Transverse colon (tissue), 4 donors: ENCODE measurements at regions not wholly inside any gene's neighbourhood (a gene's known extent, or its start where the extent isn't known, plus 50 kb on each side); places are given as distances from the start of the nearest gene placed in this dataset.
A peak's percentile ranks its signal among the peaks of the same experiment; 100 is the strongest.

Source experiments
- DNase-seq: peaks from one replicate; pipeline ENCODE4 v3.0.0-alpha.2; 2019
- H3K27ac ChIP-seq, 4 donors: fragments of 200-600 bp; sonication (generic); 2 replicates each; pipeline ENCODE4 v1.5.1; 2016 to 2018; ENCODE audit warnings: inconsistent platforms in 4 of 4
- H3K27me3 ChIP-seq: fragments of 200-600 bp; sonication (generic); 2 replicates; pipeline ENCODE4 v1.5.1; 2017; ENCODE audit warnings: inconsistent platforms
- H3K36me3 ChIP-seq, 4 donors: fragments of 200-600 bp; sonication (generic); 2 replicates each; pipeline ENCODE4 v1.5.1; 2017 to 2019; ENCODE audit warnings: inconsistent platforms in 4 of 4
- H3K4me1 ChIP-seq, 4 donors: fragments of 200-600 bp; sonication (generic); 2 replicates each; pipeline ENCODE4 v1.5.1; 2017 to 2020; ENCODE audit warnings: inconsistent platforms in 4 of 4
- H3K4me3 ChIP-seq, 4 donors: fragments of 200-600 bp; sonication (generic); 1 replicate in 1 of 4; 2 replicates in 3 of 4; pipeline versions ENCODE4 v1.5.1 to v1.6.1; 2017 to 2019; ENCODE audit warnings: inconsistent platforms in 4 of 4
- H3K9me3 ChIP-seq, 2 donors: fragments of 200-600 bp; sonication (generic); 2 replicates each; pipeline ENCODE4 v1.5.1; 2017 to 2019; ENCODE audit warnings: inconsistent platforms in 2 of 2
- CTCF ChIP-seq, 5 experiments: fragments of 200-600 bp in 3 of 5; fragments of 450-650 bp in 2 of 5; sonication (generic) in 3 of 5; IDR thresholded peaks; 1 replicate in 2 of 5; 2 replicates in 3 of 5; pipeline ENCODE4 v1.5.1; 2016 to 2017; ENCODE audit warnings: antibody characterized with exemption in 5 of 5, inconsistent platforms in 3 of 5, mild to moderate bottlenecking in 2 of 5, moderate library complexity in 1 of 5
- EP300 ChIP-seq: sonication (generic); formaldehyde crosslinking; IDR thresholded peaks from one replicate; pipeline ENCODE4 v1.6.1; 2017; ENCODE audit warnings: antibody characterized with exemption, low read depth
- POLR2A ChIP-seq: fragments of 450-650 bp; IDR thresholded peaks from one replicate; pipeline ENCODE4 v1.6.1; 2016; ENCODE audit warnings: antibody characterized with exemption, mild to moderate bottlenecking, moderate library complexity
- POLR2AphosphoS5 ChIP-seq, 3 donors: sonication (generic); formaldehyde crosslinking; IDR thresholded peaks; one replicate each; pipeline ENCODE4 v1.6.1; 2016; ENCODE audit warnings: antibody characterized with exemption in 3 of 3
- WGBS, 2 donors: methylation state at CpG; one replicate each; pipeline ENCODE4 v1.1.5; 2018; ENCODE audit warnings: low coverage in 1 of 2; 5-methylcytosine and 5-hydroxymethylcytosine counted together
- in situ Hi-C, 4 donors: fragments of 200-750 bp; cut with MboI; loops; one replicate each; pipeline versions ENCODE4 v1.15.0 to v1.15.1; 2017; ENCODE audit warnings: low sequenced_read_pairs in 3 of 4, low pct_ligation_motif_present in 1 of 4, low pct_unique_long_range_greater_than_20kb in 1 of 4
- intact Hi-C: fragments of 100-400 bp; cut with DNase I; formaldehyde crosslinking; loops from one replicate; pipeline ENCODE4 v1.15.1; 2023; ENCODE audit warnings: low total_unique reads

GRCh38 chr7:82678716-82679115, 235.1 kb upstream of the CACNA2D1 start:
- Histone ChIP-seq H3K36me3 (no peaks in the 10 kb centered on the region), H3K27me3 (no peaks in the 10 kb centered on the region), H3K27ac (no peak overlapping the region), H3K4me3 (no peak overlapping the region), H3K4me1 (peaks cover 0 to 12% (median 4%) of the 10 kb centered on the region in 4 donors), H3K9me3 (no peaks in the 10 kb centered on the region)
- in situ Hi-C loops (no loop called here), intact Hi-C loops (no loop called here)
- 23 to 37% methylated on average over 2 of the region's 2 CpGs for WGBS, 2 donors
- DNase-seq, result no peak
- TF ChIP-seq POLR2AphosphoS5 (IDR thresholded peaks at IDR 0.05) (no peak), POLR2A (no peak), CTCF (IDR thresholded peaks at IDR 0.05) (no peak)

- Histone ChIP-seq H3K27ac (no peak overlapping the region), H3K27me3 (no peaks in the 10 kb centered on the region), H3K36me3 (no peaks in the 10 kb centered on the region), H3K4me3 (no peak overlapping the region), H3K9me3 (no peaks in the 10 kb centered on the region), H3K4me1 (peaks cover 0 to 12% (median 4%) of the 10 kb centered on the region in 4 donors)
- TF ChIP-seq EP300 (no peak), POLR2AphosphoS5 (IDR thresholded peaks at IDR 0.05) (no peak), CTCF (IDR thresholded peaks at IDR 0.05) (no peak), POLR2A (no peak)
- intact Hi-C loops, result no loop called here
- WGBS, 2 donors, result 25 to 28% methylated on average over 6 of the region's 6 CpGs
- no peak for DNase-seq
- in situ Hi-C loops, result no loop called here
These were observed 234.7 kb upstream of the CACNA2D1 start for GRCh38 chr7:82678259-82678658.

GRCh38 chr7:82677493-82677892, 233.9 kb upstream of the CACNA2D1 start:
- WGBS, 2 donors, result 60 to 62% methylated on average over 1 to 2 of the region's 2 CpGs
- TF ChIP-seq POLR2A (no peak), EP300 (no peak), CTCF (IDR thresholded peaks at IDR 0.05) (no peak), POLR2AphosphoS5 (IDR thresholded peaks at IDR 0.05) (no peak)
- intact Hi-C loops (no loop called here), in situ Hi-C loops (no loop called here)
- H3K27ac ChIP-seq, result no peak overlapping the region
- H3K4me3 ChIP-seq, result no peak overlapping the region
- DNase-seq, result peak; percentile 11
- no peaks in the 10 kb centered on the region for H3K36me3 ChIP-seq
- H3K4me1 ChIP-seq, result peaks cover 0 to 12% (median 4%) of the 10 kb centered on the region in 4 donors
- H3K9me3 ChIP-seq, result no peaks in the 10 kb centered on the region
- no peaks in the 10 kb centered on the region for H3K27me3 ChIP-seq

GRCh38 chr7:82676777-82677463, 233.3 kb upstream of the CACNA2D1 start:
- no peaks in the 10 kb centered on the region for H3K36me3 ChIP-seq
- no peak overlapping the region for H3K4me3 ChIP-seq
- 46 to 63% methylated on average over 4 to 5 of the region's 5 CpGs for WGBS, 2 donors
- peaks cover 0 to 12% (median 4%) of the 10 kb centered on the region in 4 donors for H3K4me1 ChIP-seq
- TF ChIP-seq EP300, result no peak
- no peak for TF ChIP-seq CTCF (IDR thresholded peaks at IDR 0.05)
- no peak for TF ChIP-seq POLR2AphosphoS5 (IDR thresholded peaks at IDR 0.05)
- no peak for TF ChIP-seq POLR2A
- intact Hi-C loops, result no loop called here
- H3K9me3 ChIP-seq, result no peaks in the 10 kb centered on the region
- no peak for DNase-seq
- in situ Hi-C loops, result no loop called here
- H3K27ac ChIP-seq, result no peak overlapping the region
- no peaks in the 10 kb centered on the region for H3K27me3 ChIP-seq
